KMS-11 (cell line): ENCODE measurements at regions not wholly inside any gene's neighbourhood (a gene's known extent, or its start where the extent isn't known, plus 50 kb on each side); places are given as distances from the start of the nearest gene placed in this dataset.

Source experiments
- H2AFZ ChIP-seq: fragments of 200-600 bp; sonication (generic); 2 replicates; pipeline ENCODE4 v1.6.1; 2016; ENCODE audit warnings: antibody characterized with exemption, mixed run types, low read depth
- H3K27ac ChIP-seq: fragments of 200-600 bp; sonication (generic); 2 replicates; pipeline ENCODE4 v1.6.1; 2016; ENCODE audit warnings: mild to moderate bottlenecking, mixed run types
- H3K27me3 ChIP-seq: fragments of 200-600 bp; sonication (generic); 2 replicates; pipeline ENCODE4 v1.6.1; 2017; ENCODE audit warnings: mild to moderate bottlenecking, low read depth, mixed run types, moderate library complexity; ENCODE audit not compliant: insufficient read depth
- H3K36me3 ChIP-seq: fragments of 200-600 bp; sonication (generic); 2 replicates; pipeline ENCODE4 v1.6.1; 2017; ENCODE audit warnings: mild to moderate bottlenecking, mixed run types; ENCODE audit not compliant: insufficient read depth
- H3K4me1 ChIP-seq: fragments of 200-600 bp; sonication (generic); 2 replicates; pipeline ENCODE4 v1.6.1; 2016; ENCODE audit warnings: mild to moderate bottlenecking, low read depth, mixed run types; ENCODE audit not compliant: poor library complexity, severe bottlenecking
- H3K4me2 ChIP-seq: fragments of 200-600 bp; sonication (generic); 2 replicates; pipeline ENCODE4 v1.7.0; 2016; ENCODE audit warnings: mild to moderate bottlenecking, mixed run types
- H3K4me3 ChIP-seq: fragments of 200-600 bp; sonication (generic); IDR thresholded peaks from 2 replicates; pipeline ENCODE4 v1.6.1; 2017; ENCODE audit warnings: low read depth, low read length, mixed read lengths; ENCODE audit not compliant: insufficient read depth
- H3K79me2 ChIP-seq: fragments of 200-600 bp; sonication (generic); 2 replicates; pipeline ENCODE4 v1.6.1; 2016; ENCODE audit warnings: low read depth, mixed run types; ENCODE audit not compliant: insufficient read depth
- H3K9ac ChIP-seq: fragments of 200-600 bp; sonication (generic); 2 replicates; pipeline ENCODE4 v1.6.1; 2016; ENCODE audit warnings: mild to moderate bottlenecking, mixed run types
- H4K20me1 ChIP-seq: fragments of 200-600 bp; sonication (generic); 2 replicates; pipeline ENCODE4 v1.6.1; 2016; ENCODE audit warnings: mild to moderate bottlenecking, mixed run types; ENCODE audit not compliant: insufficient read depth
- TF ChIP-seq, protein P1 (sequence below): fragments of 200-600 bp; sonication (generic); conservative IDR thresholded peaks from 2 replicates; pipeline ENCODE4 v1.6.1; 2017; ENCODE audit warnings: low read depth, mild to moderate bottlenecking, antibody characterized with exemption, low read length, moderate library complexity, mixed read lengths

DNA sequence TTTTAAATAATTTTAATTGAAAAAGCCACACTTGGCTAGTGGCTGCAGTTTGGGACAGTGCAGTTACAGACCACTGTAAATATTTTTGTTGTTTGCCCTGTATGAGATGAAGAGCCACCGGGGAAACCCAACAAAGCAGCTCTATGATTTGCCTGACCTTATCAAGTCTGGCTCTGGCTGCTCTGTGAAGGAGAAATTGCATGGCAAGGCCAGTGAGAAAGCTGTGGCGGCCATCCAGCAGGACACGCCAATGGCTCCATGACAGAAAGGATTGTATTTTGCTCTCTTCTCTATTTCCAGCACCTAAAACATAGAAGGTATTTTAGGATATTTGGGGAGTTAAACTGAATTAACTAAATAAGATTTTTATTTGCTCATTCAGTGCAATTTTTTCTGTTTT is 330.0 kb upstream of the DYNLRB2 start:
- Histone ChIP-seq H3K4me1 (no peaks in the 10 kb centered on the region), H3K4me3 (no peak overlapping the region), H3K36me3 (no peaks in the 10 kb centered on the region), H3K27ac (no peak overlapping the region), H3K9ac (no peak overlapping the region), H3K79me2 (no peaks in the 10 kb centered on the region), H2AFZ (no peak overlapping the region), H3K4me2 (no peak overlapping the region), H4K20me1 (no peaks in the 10 kb centered on the region), H3K27me3 (no peaks in the 10 kb centered on the region)
- TF ChIP-seq, protein P1, sequence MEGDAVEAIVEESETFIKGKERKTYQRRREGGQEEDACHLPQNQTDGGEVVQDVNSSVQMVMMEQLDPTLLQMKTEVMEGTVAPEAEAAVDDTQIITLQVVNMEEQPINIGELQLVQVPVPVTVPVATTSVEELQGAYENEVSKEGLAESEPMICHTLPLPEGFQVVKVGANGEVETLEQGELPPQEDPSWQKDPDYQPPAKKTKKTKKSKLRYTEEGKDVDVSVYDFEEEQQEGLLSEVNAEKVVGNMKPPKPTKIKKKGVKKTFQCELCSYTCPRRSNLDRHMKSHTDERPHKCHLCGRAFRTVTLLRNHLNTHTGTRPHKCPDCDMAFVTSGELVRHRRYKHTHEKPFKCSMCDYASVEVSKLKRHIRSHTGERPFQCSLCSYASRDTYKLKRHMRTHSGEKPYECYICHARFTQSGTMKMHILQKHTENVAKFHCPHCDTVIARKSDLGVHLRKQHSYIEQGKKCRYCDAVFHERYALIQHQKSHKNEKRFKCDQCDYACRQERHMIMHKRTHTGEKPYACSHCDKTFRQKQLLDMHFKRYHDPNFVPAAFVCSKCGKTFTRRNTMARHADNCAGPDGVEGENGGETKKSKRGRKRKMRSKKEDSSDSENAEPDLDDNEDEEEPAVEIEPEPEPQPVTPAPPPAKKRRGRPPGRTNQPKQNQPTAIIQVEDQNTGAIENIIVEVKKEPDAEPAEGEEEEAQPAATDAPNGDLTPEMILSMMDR = no peak

- Histone ChIP-seq H3K79me2 (no peaks in the 10 kb centered on the region), H3K27ac (no peak overlapping the region), H3K4me2 (no peak overlapping the region), H3K4me3 (no peak overlapping the region), H3K4me1 (no peaks in the 10 kb centered on the region), H3K36me3 (no peaks in the 10 kb centered on the region), H2AFZ (no peak overlapping the region), H3K27me3 (no peaks in the 10 kb centered on the region), H3K9ac (no peak overlapping the region), H4K20me1 (no peaks in the 10 kb centered on the region)
- TF ChIP-seq, protein P1 = no peak
These were observed 332.1 kb upstream of the DYNLRB2 start for GRCh38 chr16:80208743-80209142.

GRCh38 chr16:80208015-80208414 is 332.8 kb upstream of the DYNLRB2 start:
- H3K9ac ChIP-seq = no peak overlapping the region
- no peaks in the 10 kb centered on the region for H4K20me1 ChIP-seq
- no peak overlapping the region for H3K27ac ChIP-seq
- H3K4me3 ChIP-seq = no peak overlapping the region
- no peaks in the 10 kb centered on the region for H3K36me3 ChIP-seq
- H2AFZ ChIP-seq = no peak overlapping the region
- no peaks in the 10 kb centered on the region for H3K4me1 ChIP-seq
- H3K79me2 ChIP-seq = no peaks in the 10 kb centered on the region
- TF ChIP-seq, protein P1 = no peak
- no peak overlapping the region for H3K4me2 ChIP-seq
- H3K27me3 ChIP-seq = no peaks in the 10 kb centered on the region

- Histone ChIP-seq H3K27ac (no peak overlapping the region), H2AFZ (no peak overlapping the region), H3K4me3 (no peak overlapping the region), H4K20me1 (no peaks in the 10 kb centered on the region), H3K36me3 (no peaks in the 10 kb centered on the region), H3K9ac (no peak overlapping the region), H3K27me3 (no peaks in the 10 kb centered on the region), H3K4me2 (no peak overlapping the region), H3K79me2 (no peaks in the 10 kb centered on the region), H3K4me1 (no peaks in the 10 kb centered on the region)
- TF ChIP-seq, protein P1 = no peak
These were observed 337.0 kb upstream of the DYNLRB2 start for GRCh38 chr16:80203821-80204220.
